H9 (cell line): ENCODE measurements at regions not wholly inside any gene's neighbourhood (a gene's known extent, or its start where the extent isn't known, plus 50 kb on each side); places are given as distances from the start of the nearest gene placed in this dataset.
"Not testable (repeated sequence)": the region's sequence is repeated elsewhere in the genome, so short reads cannot be mapped to it uniquely, and the experiment has no call there.

Experiments used
- DNase-seq: peaks from one replicate; pipeline ENCODE4 v3.0.0-alpha.2; 2017
- H2AFZ ChIP-seq: one replicate; pipeline ENCODE4 v1.6.1; 2013; ENCODE audit warnings: mild to moderate bottlenecking, low read length, control low read depth, moderate library complexity
- H2AK5ac ChIP-seq: 2 replicates; pipeline ENCODE4 v1.6.1; 2013; ENCODE audit warnings: low read length, control low read depth, mixed read lengths; ENCODE audit not compliant: insufficient read length
- H2BK120ac ChIP-seq: one replicate; pipeline ENCODE4 v1.6.1; 2013; ENCODE audit warnings: low read depth, mild to moderate bottlenecking, low read length, control low read depth, inconsistent platforms; ENCODE audit not compliant: poor library complexity, severe bottlenecking
- H2BK12ac ChIP-seq: 2 replicates; pipeline ENCODE4 v1.6.1; 2013; ENCODE audit warnings: low read length, control low read depth, mixed read lengths, low read depth; ENCODE audit not compliant: insufficient read length
- H2BK15ac ChIP-seq: 2 replicates; pipeline ENCODE4 v1.6.1; 2013; ENCODE audit warnings: low read depth, low read length, control low read depth
- H2BK20ac ChIP-seq: one replicate; pipeline ENCODE4 v1.6.1; 2013; ENCODE audit warnings: low read depth, mild to moderate bottlenecking, low read length, control low read depth, inconsistent platforms; ENCODE audit not compliant: poor library complexity, severe bottlenecking
- H2BK5ac ChIP-seq: 2 replicates; pipeline ENCODE4 v1.6.1; 2013; ENCODE audit warnings: low read length, control low read depth, mixed read lengths; ENCODE audit not compliant: insufficient read length
- H3K14ac ChIP-seq: 2 replicates; pipeline ENCODE4 v1.6.1; 2013; ENCODE audit warnings: low read length, control low read depth; ENCODE audit not compliant: insufficient read depth
- H3K18ac ChIP-seq: 2 replicates; pipeline ENCODE4 v1.6.1; 2013; ENCODE audit warnings: low read depth, mild to moderate bottlenecking, mixed read lengths, low read length, control low read depth; ENCODE audit not compliant: insufficient read length
- H3K23ac ChIP-seq: 2 replicates; pipeline ENCODE4 v1.6.1; 2013; ENCODE audit warnings: low read length, control low read depth, mixed read lengths, low read depth; ENCODE audit not compliant: insufficient read length
- H3K23me2 ChIP-seq: 2 replicates; pipeline ENCODE4 v1.6.1; 2013; ENCODE audit warnings: low read depth, mild to moderate bottlenecking, mixed read lengths, low read length, control low read depth; ENCODE audit not compliant: insufficient read length, poor library complexity, severe bottlenecking
- H3K27ac ChIP-seq: 2 replicates; pipeline ENCODE4 v1.5.1; 2013; ENCODE audit warnings: low read length, control low read depth, mixed read lengths, low read depth; ENCODE audit not compliant: insufficient read length
- H3K27me3 ChIP-seq: 2 replicates; pipeline ENCODE4 v1.6.1; 2013; ENCODE audit warnings: low read length, control low read depth, inconsistent platforms; ENCODE audit not compliant: insufficient read depth
- H3K4ac ChIP-seq: 2 replicates; pipeline ENCODE4 v1.6.1; 2013; ENCODE audit warnings: low read depth, mild to moderate bottlenecking, control low read depth, inconsistent platforms, low read length, moderate library complexity
- H3K4me1 ChIP-seq: 2 replicates; pipeline ENCODE4 v1.6.1; 2013; ENCODE audit warnings: low read length, control low read depth, inconsistent platforms; ENCODE audit not compliant: insufficient read depth
- H3K4me2 ChIP-seq: 2 replicates; pipeline ENCODE4 v1.6.1; 2013; ENCODE audit warnings: low read length, control low read depth, mixed read lengths; ENCODE audit not compliant: insufficient read length, insufficient read depth
- H3K56ac ChIP-seq: 2 replicates; pipeline ENCODE4 v1.6.1; 2013; ENCODE audit warnings: low read depth, mild to moderate bottlenecking, mixed read lengths, low read length, control low read depth; ENCODE audit not compliant: insufficient read length
- H3K79me1 ChIP-seq: 2 replicates; pipeline ENCODE4 v1.6.1; 2013; ENCODE audit warnings: low read depth, mild to moderate bottlenecking, moderate library complexity, low read length, control low read depth, inconsistent platforms; ENCODE audit not compliant: insufficient read depth, poor library complexity, severe bottlenecking
- H3K79me2 ChIP-seq: 2 replicates; pipeline ENCODE4 v1.6.1; 2013; ENCODE audit warnings: low read length, control low read depth, inconsistent platforms; ENCODE audit not compliant: insufficient read depth
- H3K9ac ChIP-seq: 2 replicates; pipeline ENCODE4 v1.6.1; 2013; ENCODE audit warnings: low read length, control low read depth, mixed read lengths; ENCODE audit not compliant: insufficient read length; ENCODE audit errors: extremely low read depth
- H3K9me3 ChIP-seq: one replicate; pipeline ENCODE4 v1.6.1; 2013; ENCODE audit warnings: low read depth, low read length, inconsistent platforms; ENCODE audit not compliant: control insufficient read depth
- H3T11ph ChIP-seq: one replicate; pipeline ENCODE4 v1.6.1; 2013; ENCODE audit warnings: mild to moderate bottlenecking, low read length, control low read depth, inconsistent platforms
- H4K20me1 ChIP-seq: one replicate; pipeline ENCODE4 v1.6.1; 2013; ENCODE audit not compliant: control insufficient read depth, insufficient read length, insufficient read depth
- H4K5ac ChIP-seq: 2 replicates; pipeline ENCODE4 v1.6.1; 2013; ENCODE audit warnings: low read depth, mild to moderate bottlenecking, mixed read lengths, low read length, control low read depth; ENCODE audit not compliant: insufficient read length
- H4K8ac ChIP-seq: replicated peaks from 2 replicates; pipeline ENCODE4 v1.6.1; 2013; ENCODE audit warnings: low read length, control low read depth, mixed read lengths, low read depth; ENCODE audit not compliant: insufficient read length
- H4K91ac ChIP-seq: 2 replicates; pipeline ENCODE4 v1.6.1; 2013; ENCODE audit warnings: low read depth, mild to moderate bottlenecking, moderate library complexity, mixed read lengths, low read length, control low read depth; ENCODE audit not compliant: insufficient read length
- H3K27ac Mint-ChIP-seq, 3 experiments: 2 replicates in 2 of 3; 3 replicates in 1 of 3; pipeline ENCODE4 v1.8.0; 2020 to 2021; ENCODE audit warnings: mixed read lengths in 3 of 3, mild to moderate bottlenecking in 1 of 3, moderate library complexity in 1 of 3
- H3K27me3 Mint-ChIP-seq: 2 replicates; pipeline ENCODE4 v1.8.0; 2021; ENCODE audit warnings: low read depth, mild to moderate bottlenecking, moderate library complexity, mixed read lengths
- H3K36me3 Mint-ChIP-seq, 3 experiments: 2 replicates in 2 of 3; 3 replicates in 1 of 3; pipeline ENCODE4 v1.8.0; 2020 to 2021; ENCODE audit warnings: low read depth in 3 of 3, mixed read lengths in 3 of 3; ENCODE audit not compliant: insufficient read depth in 1 of 3
- H3K4me1 Mint-ChIP-seq, 2 experiments: 2 replicates each; pipeline ENCODE4 v1.8.0; 2020; ENCODE audit warnings: mixed read lengths in 2 of 2
- H3K4me3 Mint-ChIP-seq, 2 experiments: 2 replicates in 1 of 2; 3 replicates in 1 of 2; pipeline ENCODE4 v1.8.0; 2020 to 2021; ENCODE audit warnings: mild to moderate bottlenecking in 2 of 2, mixed read lengths in 2 of 2, moderate library complexity in 1 of 2
- H3K9me3 Mint-ChIP-seq, 2 experiments: 2 replicates in 1 of 2; 3 replicates in 1 of 2; pipeline ENCODE4 v1.8.0; 2020; ENCODE audit warnings: mild to moderate bottlenecking in 2 of 2, mixed read lengths in 2 of 2, moderate library complexity in 1 of 2
- WGBS: extraction: QIAGEN DNeasy Blood & Tissue Kit; methylation state at CpG from one replicate; pipeline ENCODE4 v1.1.7; 2013; ENCODE audit warnings: missing lambda C conversion rate, low lambda C conversion rate, mixed read lengths; ENCODE audit not compliant: insufficient read length; ENCODE audit errors: extremely low coverage; 5-methylcytosine and 5-hydroxymethylcytosine counted together

DNA sequence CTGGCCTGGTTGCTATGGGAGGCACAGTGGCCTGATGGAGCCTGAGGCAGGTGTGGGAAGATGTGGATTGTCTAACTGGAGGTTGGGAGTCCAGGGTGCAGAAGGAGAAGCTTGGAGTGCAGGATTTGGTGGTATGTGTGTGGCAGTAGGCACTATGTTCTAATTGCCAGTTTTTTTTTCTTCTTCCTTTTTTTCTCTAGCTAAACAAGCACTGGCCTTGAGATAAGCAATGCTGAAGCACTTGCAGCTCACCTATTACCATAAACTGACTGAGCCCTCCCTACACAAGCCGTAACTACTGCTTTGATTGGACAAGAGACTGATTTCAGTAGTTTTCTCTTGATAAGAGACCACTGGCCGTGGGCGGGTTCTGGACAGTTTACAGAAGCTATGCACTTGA, 175.4 kb downstream of the FAM72C start:
- not testable (repeated sequence) for H3K36me3 Mint-ChIP-seq, H4K5ac ChIP-seq, H3K9me3 ChIP-seq, H3K23ac ChIP-seq, H3K9ac ChIP-seq, H3T11ph ChIP-seq, H3K79me1 ChIP-seq, H3K56ac ChIP-seq, DNase-seq, H3K79me2 ChIP-seq, H2BK5ac ChIP-seq, H2BK12ac ChIP-seq, H3K18ac ChIP-seq, H2BK20ac ChIP-seq, H3K4me1 Mint-ChIP-seq, H3K14ac ChIP-seq, H2AK5ac ChIP-seq, H4K91ac ChIP-seq, H3K4me2 ChIP-seq, H3K23me2 ChIP-seq, H2AFZ ChIP-seq, H3K4me3 Mint-ChIP-seq, H3K27ac ChIP-seq, H3K27ac Mint-ChIP-seq, H2BK15ac ChIP-seq, H3K27me3 Mint-ChIP-seq, H3K4me1 ChIP-seq, H2BK120ac ChIP-seq, H4K20me1 ChIP-seq, H4K8ac ChIP-seq, H3K27me3 ChIP-seq, H3K9me3 Mint-ChIP-seq, H3K4ac ChIP-seq
- WGBS, result no CpG with 5 or more reads among the region's 3 CpGs

DNA sequence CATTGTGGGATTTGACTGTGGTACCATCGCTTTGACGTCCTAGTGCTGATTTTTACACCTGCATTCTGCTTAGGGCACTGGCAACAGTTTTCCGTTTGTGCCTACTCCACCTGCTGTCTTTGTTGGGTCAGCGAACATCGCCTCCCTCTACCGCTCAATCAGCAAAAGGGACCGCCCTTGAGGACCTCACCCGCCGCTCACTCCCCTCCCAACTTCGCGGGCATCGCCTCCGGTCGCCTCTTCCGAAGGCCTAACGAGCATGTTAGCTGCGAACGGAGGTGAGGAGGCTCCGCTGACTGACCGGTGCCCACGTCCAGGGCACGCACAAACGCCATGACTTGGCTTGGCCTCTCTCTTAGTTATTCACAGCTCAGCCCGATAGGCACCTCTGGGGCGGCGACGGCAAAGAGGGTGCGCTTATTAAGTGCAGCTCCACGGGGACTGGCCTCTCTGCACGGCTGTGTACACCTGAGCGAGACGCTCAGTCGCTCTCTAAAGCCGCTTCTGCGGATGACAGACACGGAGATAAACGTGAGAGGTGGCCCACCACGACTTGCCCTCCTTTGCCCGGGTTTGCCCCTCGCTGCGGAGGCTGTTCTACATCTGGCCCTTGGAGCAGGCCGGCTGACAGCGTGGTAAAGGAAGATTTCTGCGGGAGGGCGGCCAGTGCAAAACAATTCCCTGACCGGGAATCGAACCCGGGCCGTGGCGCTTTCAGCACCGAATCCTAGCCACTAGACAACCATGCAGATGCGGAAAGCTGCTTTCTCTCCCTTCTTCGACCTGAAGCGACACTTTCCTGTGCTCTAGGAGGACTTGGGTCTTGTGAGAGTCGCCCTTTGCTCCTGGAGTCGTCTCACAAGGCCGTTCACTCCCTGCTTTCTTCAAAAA, 179.5 kb downstream of the FAM72C start:
- not testable (repeated sequence) for H3K23ac ChIP-seq, H3K9me3 Mint-ChIP-seq, H3K4ac ChIP-seq, H2AK5ac ChIP-seq, H3K9ac ChIP-seq, H3K27ac ChIP-seq, H3T11ph ChIP-seq, H2BK12ac ChIP-seq, DNase-seq, H3K18ac ChIP-seq, H2BK5ac ChIP-seq, H3K4me2 ChIP-seq, H3K4me3 Mint-ChIP-seq, H2BK120ac ChIP-seq, H3K23me2 ChIP-seq, H3K27me3 Mint-ChIP-seq, H4K5ac ChIP-seq, H3K36me3 Mint-ChIP-seq, H3K79me2 ChIP-seq, H2BK15ac ChIP-seq, H3K27me3 ChIP-seq, H2AFZ ChIP-seq, H4K20me1 ChIP-seq, H3K56ac ChIP-seq, H2BK20ac ChIP-seq, H3K79me1 ChIP-seq, H4K8ac ChIP-seq, H3K14ac ChIP-seq, H4K91ac ChIP-seq, H3K27ac Mint-ChIP-seq, H3K9me3 ChIP-seq, H3K4me1 ChIP-seq, H3K4me1 Mint-ChIP-seq
- WGBS, result no CpG with 5 or more reads among the region's 57 CpGs
